Breast epithelium (tissue), 4 donors: ENCODE measurements at regions not wholly inside any gene's neighbourhood (a gene's known extent, or its start where the extent isn't known, plus 50 kb on each side); places are given as distances from the start of the nearest gene placed in this dataset.

Experiments used
- DNase-seq, 2 donors: peaks; one replicate each; pipeline ENCODE4 v3.0.0-alpha.2; 2019; ENCODE audit warnings: low spot score in 2 of 2
- H3K27ac ChIP-seq, 2 donors: fragments of 200-600 bp; sonication (generic) in 1 of 2; one replicate each; pipeline ENCODE4 v1.5.1; 2016 to 2019; ENCODE audit warnings: mild to moderate bottlenecking in 1 of 2
- H3K27me3 ChIP-seq, 2 donors: fragments of 200-600 bp; sonication (generic) in 1 of 2; one replicate each; pipeline versions ENCODE4 v1.5.1 to v1.6.0; 2017 to 2019; ENCODE audit warnings: control low read depth in 1 of 2, mild to moderate bottlenecking in 1 of 2
- H3K36me3 ChIP-seq: fragments of 200-600 bp; one replicate; pipeline ENCODE4 v1.5.1; 2019
- H3K4me1 ChIP-seq, 2 donors: fragments of 200-600 bp; sonication (generic); one replicate each; pipeline ENCODE4 v1.5.1; 2016 to 2019; ENCODE audit warnings: control low read depth in 1 of 2
- H3K4me3 ChIP-seq, 3 donors: fragments of 200-600 bp; sonication (generic); 1 replicate in 2 of 3; 2 replicates in 1 of 3; pipeline ENCODE4 v1.5.1; 2016 to 2019; ENCODE audit warnings: mild to moderate bottlenecking in 3 of 3, moderate library complexity in 2 of 3
- H3K9me3 ChIP-seq, 2 donors: fragments of 200-600 bp; sonication (generic) in 1 of 2; one replicate each; pipeline ENCODE4 v1.5.1; 2016 to 2019; ENCODE audit warnings: control low read depth in 1 of 2
- POLR2A ChIP-seq: fragments of 450-650 bp; IDR thresholded peaks from one replicate; pipeline ENCODE4 v1.6.1; 2016; ENCODE audit warnings: antibody characterized with exemption, mild to moderate bottlenecking, moderate library complexity
- POLR2AphosphoS5 ChIP-seq, 3 donors: sonication (generic); formaldehyde crosslinking; IDR thresholded peaks; one replicate each; pipeline ENCODE4 v1.6.1; 2017; ENCODE audit warnings: antibody characterized with exemption in 3 of 3
- intact Hi-C: fragments of 100-400 bp; cut with DNase I; formaldehyde crosslinking; loops from one replicate; pipeline ENCODE4 v1.15.1; 2023; ENCODE audit warnings: low total_unique reads
- TF ChIP-seq, protein P1 (sequence below), 3 donors: fragments of 450-650 bp; IDR thresholded peaks; one replicate each; pipeline ENCODE4 v1.5.1; 2016 to 2017; ENCODE audit warnings: antibody characterized with exemption in 3 of 3, mild to moderate bottlenecking in 3 of 3, moderate library complexity in 3 of 3

GRCh38 chr1:56199956-56200355, 379.4 kb downstream of the PLPP3 start:
- intact Hi-C loops: no loop called here
- TF ChIP-seq POLR2A: no peak
- no peak for TF ChIP-seq POLR2AphosphoS5 (IDR thresholded peaks at IDR 0.05)
- TF ChIP-seq, protein P1, sequence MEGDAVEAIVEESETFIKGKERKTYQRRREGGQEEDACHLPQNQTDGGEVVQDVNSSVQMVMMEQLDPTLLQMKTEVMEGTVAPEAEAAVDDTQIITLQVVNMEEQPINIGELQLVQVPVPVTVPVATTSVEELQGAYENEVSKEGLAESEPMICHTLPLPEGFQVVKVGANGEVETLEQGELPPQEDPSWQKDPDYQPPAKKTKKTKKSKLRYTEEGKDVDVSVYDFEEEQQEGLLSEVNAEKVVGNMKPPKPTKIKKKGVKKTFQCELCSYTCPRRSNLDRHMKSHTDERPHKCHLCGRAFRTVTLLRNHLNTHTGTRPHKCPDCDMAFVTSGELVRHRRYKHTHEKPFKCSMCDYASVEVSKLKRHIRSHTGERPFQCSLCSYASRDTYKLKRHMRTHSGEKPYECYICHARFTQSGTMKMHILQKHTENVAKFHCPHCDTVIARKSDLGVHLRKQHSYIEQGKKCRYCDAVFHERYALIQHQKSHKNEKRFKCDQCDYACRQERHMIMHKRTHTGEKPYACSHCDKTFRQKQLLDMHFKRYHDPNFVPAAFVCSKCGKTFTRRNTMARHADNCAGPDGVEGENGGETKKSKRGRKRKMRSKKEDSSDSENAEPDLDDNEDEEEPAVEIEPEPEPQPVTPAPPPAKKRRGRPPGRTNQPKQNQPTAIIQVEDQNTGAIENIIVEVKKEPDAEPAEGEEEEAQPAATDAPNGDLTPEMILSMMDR (IDR thresholded peaks at IDR 0.05): no peak
- Histone ChIP-seq H3K4me3 (no peak overlapping the region), H3K4me1 (peaks cover 0 to 3% of the 10 kb centered on the region in 2 donors), H3K27me3 (no peaks in the 10 kb centered on the region), H3K36me3 (no peaks in the 10 kb centered on the region), H3K27ac (peak overlapping the region in 1 of 2 donors; percentile 56), H3K9me3 (no peaks in the 10 kb centered on the region)
- DNase-seq: no peak

- H3K27me3 ChIP-seq: no peaks in the 10 kb centered on the region
- no peaks in the 10 kb centered on the region for H3K9me3 ChIP-seq
- H3K27ac ChIP-seq: no peak overlapping the region
- H3K36me3 ChIP-seq: no peaks in the 10 kb centered on the region
- H3K4me1 ChIP-seq: peaks cover 0 to 3% of the 10 kb centered on the region in 2 donors
- DNase-seq: no peak
- intact Hi-C loops: no loop called here
- TF ChIP-seq POLR2A (no peak), POLR2AphosphoS5 (IDR thresholded peaks at IDR 0.05) (no peak)
- TF ChIP-seq, protein P1 (IDR thresholded peaks at IDR 0.05): no peak
- no peak overlapping the region for H3K4me3 ChIP-seq
These were observed 380.3 kb downstream of the PLPP3 start for GRCh38 chr1:56199061-56199460.

DNA sequence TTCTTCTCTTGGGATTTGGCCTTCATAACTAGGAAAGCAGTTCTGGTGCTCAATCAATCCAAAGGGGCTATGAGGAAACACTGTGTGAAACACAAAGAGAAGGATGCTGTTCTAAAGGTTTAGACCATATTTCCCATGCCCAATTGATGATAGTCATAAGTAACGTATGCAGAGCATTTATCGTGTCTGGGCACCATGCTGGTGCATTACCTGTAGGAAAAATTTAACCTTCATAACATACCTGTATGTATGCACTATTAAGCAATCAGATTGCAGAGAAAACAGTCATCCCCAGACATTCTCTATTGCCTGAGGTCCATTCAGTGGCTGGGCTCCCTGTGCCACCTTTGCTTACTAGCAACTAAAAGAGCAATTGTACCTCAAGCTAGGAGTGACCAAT, 381.4 kb downstream of the PLPP3 start:
- intact Hi-C loops: no loop called here

DNA sequence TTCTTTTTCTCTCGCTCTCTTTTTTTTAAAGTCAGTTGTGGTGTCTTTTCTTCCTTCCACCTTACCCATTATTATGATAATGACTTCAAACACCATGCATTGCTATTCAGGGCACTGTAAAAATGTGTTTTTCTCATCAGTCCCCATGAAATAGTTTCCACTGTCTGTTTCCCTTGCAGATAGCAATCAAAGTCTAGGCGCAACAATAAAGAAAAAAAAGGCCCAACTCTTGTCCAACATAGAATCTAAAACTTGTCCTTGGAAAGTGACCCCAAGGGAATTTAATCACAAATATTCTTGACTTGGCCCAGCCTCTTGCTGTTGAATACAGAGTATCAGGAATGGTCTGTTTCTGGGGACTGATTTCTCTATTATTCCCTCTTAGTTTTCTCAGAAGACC, 382.5 kb downstream of the PLPP3 start:
- TF ChIP-seq, protein P1 (IDR thresholded peaks at IDR 0.05): no peak
- TF ChIP-seq POLR2AphosphoS5 (IDR thresholded peaks at IDR 0.05): no peak
- TF ChIP-seq POLR2A: no peak
- no peaks in the 10 kb centered on the region for H3K27me3 ChIP-seq
- no peak overlapping the region for H3K4me3 ChIP-seq
- H3K27ac ChIP-seq: no peak overlapping the region
- H3K36me3 ChIP-seq: no peaks in the 10 kb centered on the region
- intact Hi-C loops: no loop called here
- DNase-seq: no peak
- no peaks in the 10 kb centered on the region for H3K9me3 ChIP-seq
- peaks cover 0 to 3% of the 10 kb centered on the region in 2 donors for H3K4me1 ChIP-seq

More for the DNA sequence above, 381.4 kb downstream of the PLPP3 start:
- Histone ChIP-seq H3K27ac (no peak overlapping the region), H3K4me3 (no peak overlapping the region), H3K9me3 (no peaks in the 10 kb centered on the region), H3K27me3 (no peaks in the 10 kb centered on the region), H3K4me1 (peaks cover 0 to 3% of the 10 kb centered on the region in 2 donors), H3K36me3 (no peaks in the 10 kb centered on the region)
- TF ChIP-seq POLR2AphosphoS5 (IDR thresholded peaks at IDR 0.05): no peak
- TF ChIP-seq, protein P1 (IDR thresholded peaks at IDR 0.05): no peak
- no peak for TF ChIP-seq POLR2A
- no peak for DNase-seq

GRCh38 chr1:56194701-56195300, 384.6 kb downstream of the PLPP3 start:
- Histone ChIP-seq H3K27me3 (no peaks in the 10 kb centered on the region), H3K9me3 (no peaks in the 10 kb centered on the region), H3K36me3 (no peaks in the 10 kb centered on the region), H3K4me3 (no peak overlapping the region), H3K4me1 (peaks cover 0 to under 1% of the 10 kb centered on the region in 2 donors), H3K27ac (peak overlapping the region in 1 of 2 donors; percentile 27)
- DNase-seq: no peak
- no peak for TF ChIP-seq POLR2AphosphoS5 (IDR thresholded peaks at IDR 0.05)
- TF ChIP-seq POLR2A: no peak
- TF ChIP-seq, protein P1 (IDR thresholded peaks at IDR 0.05): no peak
- intact Hi-C loops: no loop called here
